ENCODE measurements at regions not wholly inside any gene's neighbourhood (a gene's known extent, or its start where the extent isn't known, plus 50 kb on each side); places are given as distances from the start of the nearest gene placed in this dataset.

DNA sequence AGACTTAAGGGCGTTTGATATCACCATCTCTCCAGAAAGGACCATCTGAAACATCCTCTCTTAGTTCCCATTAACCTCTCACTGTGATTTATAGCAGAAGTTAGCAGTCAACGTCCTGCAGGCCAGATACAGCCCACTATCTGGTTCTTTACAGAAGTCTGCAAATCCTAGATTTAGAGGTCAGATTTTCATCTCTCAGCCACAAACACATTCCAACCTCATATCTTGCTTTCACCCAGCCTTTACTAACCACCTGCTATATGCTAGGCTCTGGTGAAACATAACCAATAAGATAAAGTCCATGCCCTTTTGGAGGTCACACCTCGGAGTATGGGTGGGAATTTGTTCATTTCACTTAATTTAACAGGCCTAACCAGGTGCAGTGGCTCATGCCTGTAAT, 76.8 kb upstream of the CACNA1A start:
- ChIA-PET CTCF (no interaction called here), POLR2A (ENCODE audit: low non-redundant PET) (no interaction called here)
- TF ChIP-seq, protein P1, sequence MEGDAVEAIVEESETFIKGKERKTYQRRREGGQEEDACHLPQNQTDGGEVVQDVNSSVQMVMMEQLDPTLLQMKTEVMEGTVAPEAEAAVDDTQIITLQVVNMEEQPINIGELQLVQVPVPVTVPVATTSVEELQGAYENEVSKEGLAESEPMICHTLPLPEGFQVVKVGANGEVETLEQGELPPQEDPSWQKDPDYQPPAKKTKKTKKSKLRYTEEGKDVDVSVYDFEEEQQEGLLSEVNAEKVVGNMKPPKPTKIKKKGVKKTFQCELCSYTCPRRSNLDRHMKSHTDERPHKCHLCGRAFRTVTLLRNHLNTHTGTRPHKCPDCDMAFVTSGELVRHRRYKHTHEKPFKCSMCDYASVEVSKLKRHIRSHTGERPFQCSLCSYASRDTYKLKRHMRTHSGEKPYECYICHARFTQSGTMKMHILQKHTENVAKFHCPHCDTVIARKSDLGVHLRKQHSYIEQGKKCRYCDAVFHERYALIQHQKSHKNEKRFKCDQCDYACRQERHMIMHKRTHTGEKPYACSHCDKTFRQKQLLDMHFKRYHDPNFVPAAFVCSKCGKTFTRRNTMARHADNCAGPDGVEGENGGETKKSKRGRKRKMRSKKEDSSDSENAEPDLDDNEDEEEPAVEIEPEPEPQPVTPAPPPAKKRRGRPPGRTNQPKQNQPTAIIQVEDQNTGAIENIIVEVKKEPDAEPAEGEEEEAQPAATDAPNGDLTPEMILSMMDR (conservative IDR thresholded peaks at IDR 0.05; ENCODE audit: low read depth) = no peak
- no peak overlapping the region for H3K27ac ChIP-seq
- DNase-seq (ENCODE audit: low spot score) = no peak

DNA sequence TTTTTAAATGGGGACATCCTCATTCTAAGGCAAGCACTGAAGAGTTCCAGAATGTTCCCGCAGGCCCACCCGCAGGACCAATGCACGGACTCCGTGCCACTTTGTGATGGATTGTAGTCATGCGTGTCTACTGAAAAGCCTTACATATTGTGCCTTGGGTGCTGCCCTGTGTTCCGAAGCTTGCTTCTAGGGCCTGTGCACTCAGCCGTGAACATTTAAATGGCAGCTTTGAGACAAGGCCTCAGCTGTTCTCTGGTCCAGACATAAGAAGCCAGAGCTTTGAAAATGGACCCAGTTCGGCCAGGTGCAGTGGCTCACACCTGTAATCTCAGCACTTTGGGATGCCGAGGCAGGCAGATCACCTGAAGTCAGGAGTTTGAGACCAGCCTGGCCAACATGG, 75.3 kb upstream of the CACNA1A start:
- TF ChIP-seq, protein P1 (conservative IDR thresholded peaks at IDR 0.05; ENCODE audit: low read depth) = no peak
- CTCF ChIA-PET = interaction anchor here (0.5 kb wide), 1 partner anchor 262 kb away, joined by 3 read pairs; no protein-coding TSS in a partner anchor
- POLR2A ChIA-PET (ENCODE audit: low non-redundant PET) = interaction anchor here (0.5 to 0.6 kb wide), 2 partner anchors 132 to 548 kb away, joined by 6 read pairs; no protein-coding TSS in a partner anchor
- H3K27ac ChIP-seq = no peak overlapping the region
- DNase-seq (ENCODE audit: low spot score) = no peak

DNA sequence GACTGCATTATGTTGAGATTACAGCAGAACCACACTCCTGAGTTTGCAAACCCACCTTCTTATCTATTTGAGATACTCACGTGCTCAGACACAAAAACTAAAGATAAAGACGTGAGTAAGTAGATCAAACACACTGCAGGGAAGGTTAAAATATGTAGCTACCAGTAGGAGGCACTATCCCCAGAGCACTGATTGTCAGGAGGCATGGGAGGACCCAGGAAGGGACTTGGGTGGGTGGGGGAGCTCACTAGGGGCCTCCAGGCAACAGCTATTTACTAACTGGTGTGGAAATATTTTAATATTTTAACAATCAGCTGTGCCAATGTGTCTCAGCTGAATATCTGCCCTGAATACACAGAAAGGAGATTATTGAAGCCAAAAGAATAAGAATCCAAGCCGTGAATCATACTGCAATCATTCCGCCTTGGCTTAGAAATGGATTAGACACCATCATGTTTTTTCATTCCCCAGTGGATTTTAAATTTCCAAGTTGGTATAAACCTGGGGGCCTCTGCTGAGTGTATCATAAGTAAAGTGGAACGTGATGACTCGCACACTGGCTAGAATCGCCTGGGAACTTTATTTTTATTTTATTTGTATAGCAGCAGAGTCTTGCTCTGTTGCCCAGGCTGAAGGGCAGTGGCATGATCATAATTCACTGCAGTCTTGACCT, 73.2 kb upstream of the CACNA1A start:
- H3K27ac ChIP-seq = no peak overlapping the region
- ChIA-PET POLR2A (ENCODE audit: low non-redundant PET) (no interaction called here), CTCF (interaction anchor here (1.2 kb wide), 1 partner anchor 10 kb away, joined by 4 read pairs; no protein-coding TSS in a partner anchor)
- no peak for DNase-seq (ENCODE audit: low spot score)
- TF ChIP-seq, protein P1 (conservative IDR thresholded peaks at IDR 0.05; ENCODE audit: low read depth) = no peak

DNA sequence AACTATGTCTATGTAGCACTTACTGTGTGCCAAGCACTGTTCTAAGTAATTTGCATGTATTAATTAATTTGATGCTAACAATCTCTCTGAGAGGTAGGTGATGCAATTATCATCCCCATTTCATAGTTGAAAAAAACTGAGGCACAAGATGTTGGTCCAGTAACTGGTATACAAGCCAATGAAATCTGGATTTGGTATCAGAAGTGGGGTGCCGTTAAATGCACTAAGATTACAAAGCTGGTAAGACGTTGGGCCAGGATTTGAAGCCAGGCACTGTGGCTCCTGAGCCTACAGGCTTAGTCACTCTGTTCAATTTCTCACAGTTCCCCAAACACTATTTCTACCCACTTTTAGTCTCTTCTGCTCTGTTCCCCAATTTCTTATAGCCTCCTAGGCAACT, 70.4 kb upstream of the CACNA1A start:
- ChIA-PET CTCF (interaction anchor here (0.6 kb wide), 1 partner anchor 74 kb away, joined by 3 read pairs; no protein-coding TSS in a partner anchor), POLR2A (ENCODE audit: low non-redundant PET) (no interaction called here)
- no peak for DNase-seq (ENCODE audit: low spot score)
- H3K27ac ChIP-seq = no peak overlapping the region
- TF ChIP-seq, protein P1 (conservative IDR thresholded peaks at IDR 0.05; ENCODE audit: low read depth) = no peak

DNA sequence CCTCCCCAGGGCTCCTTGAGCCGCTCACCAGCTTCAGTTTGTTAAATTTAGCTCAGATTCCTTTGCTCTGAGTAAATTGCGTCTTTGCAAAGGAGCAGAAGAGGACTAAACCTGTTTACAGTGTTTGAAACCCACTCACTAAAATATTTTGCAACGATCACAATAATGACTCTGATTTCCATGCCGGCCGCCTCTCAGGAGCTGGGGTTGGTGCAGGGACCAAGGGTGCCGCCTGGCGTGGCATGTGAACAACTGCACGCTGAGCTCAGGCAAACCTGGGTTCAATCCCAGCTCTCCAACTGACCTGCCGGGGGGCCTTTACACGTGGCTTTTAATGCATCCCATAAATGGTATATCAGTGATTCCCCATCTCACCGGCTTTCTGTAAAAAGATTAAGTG, 68.7 kb upstream of the CACNA1A start:
- ChIA-PET POLR2A (ENCODE audit: low non-redundant PET) (no interaction called here), CTCF (interaction anchor here (0.6 to 1.5 kb wide), 3 partner anchors 151 to 297 kb away, joined by 3 to 9 read pairs (median 3); no protein-coding TSS in a partner anchor)
- peak; percentile 31 for DNase-seq (ENCODE audit: low spot score)
- TF ChIP-seq, protein P1 (conservative IDR thresholded peaks at IDR 0.05; ENCODE audit: low read depth) = peak; percentile 32; the same call in 1 of the 2 replicates
- H3K27ac ChIP-seq = no peak overlapping the region

DNA sequence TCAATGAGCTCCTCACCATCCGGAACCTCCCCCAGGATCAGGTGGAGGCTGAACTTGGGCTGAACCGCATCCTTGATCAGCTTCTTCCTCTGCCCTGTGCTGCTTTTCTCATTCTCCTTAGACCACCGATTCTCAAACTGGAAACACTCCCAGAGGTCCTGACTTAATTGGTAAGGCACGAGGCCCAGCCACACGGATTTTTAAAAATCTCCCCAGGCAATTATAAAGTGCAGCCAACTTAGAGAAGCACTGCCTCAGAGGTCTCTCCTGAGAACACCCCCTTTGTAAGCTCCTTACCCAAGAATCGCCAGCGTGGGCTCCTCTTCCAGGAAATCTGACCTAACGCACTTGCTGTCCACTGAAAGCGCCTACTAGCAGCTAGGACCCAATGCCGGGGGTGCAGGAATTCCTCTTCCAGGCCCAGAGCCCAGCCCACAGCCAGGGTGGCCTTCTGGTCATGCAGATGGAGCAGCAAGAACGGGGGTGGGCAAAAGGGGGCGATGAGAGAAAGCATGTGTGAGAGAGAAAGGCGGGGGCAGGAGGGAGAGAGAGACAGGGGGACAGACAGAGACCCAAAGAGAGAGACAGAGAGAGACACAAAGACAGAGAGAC, 66.9 kb upstream of the CACNA1A start:
- TF ChIP-seq, protein P1 (conservative IDR thresholded peaks at IDR 0.05; ENCODE audit: low read depth) = no peak
- ChIA-PET CTCF (no interaction called here), POLR2A (ENCODE audit: low non-redundant PET) (no interaction called here)
- no peak for DNase-seq (ENCODE audit: low spot score)
- no peak overlapping the region for H3K27ac ChIP-seq

All from RWPE1 (cell line).